ENCODE measurements at regions not wholly inside any gene's neighbourhood (a gene's known extent, or its start where the extent isn't known, plus 50 kb on each side); places are given as distances from the start of the nearest gene placed in this dataset.

DNA sequence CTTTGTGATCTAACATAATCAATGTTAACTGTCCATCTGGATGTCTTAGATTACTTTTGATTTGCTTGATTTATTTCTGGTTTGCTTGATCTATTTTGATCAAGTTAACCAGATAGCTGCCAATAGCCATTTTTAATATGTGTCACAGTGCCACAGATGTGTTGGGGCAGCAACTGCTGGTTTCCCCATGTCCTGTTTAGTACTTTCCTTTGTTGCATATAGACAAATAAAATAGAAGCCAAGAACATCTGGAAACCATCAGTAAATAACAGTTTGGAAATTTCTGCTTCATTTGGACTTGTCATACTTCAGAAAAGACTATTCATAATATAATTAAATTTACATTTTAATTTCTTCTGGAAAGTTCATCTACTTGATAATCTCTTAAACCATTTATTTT, 145.6 kb upstream of the C21orf91 start:
- H3K4me1 ChIP-seq (ENCODE audit: control insufficient read depth in 5 of 5, insufficient read depth in 5 of 5, low read length in 5 of 5), result peaks cover 0 to 9% (median 0%) of the 10 kb centered on the region in 5 donors
- TF ChIP-seq, protein P1, sequence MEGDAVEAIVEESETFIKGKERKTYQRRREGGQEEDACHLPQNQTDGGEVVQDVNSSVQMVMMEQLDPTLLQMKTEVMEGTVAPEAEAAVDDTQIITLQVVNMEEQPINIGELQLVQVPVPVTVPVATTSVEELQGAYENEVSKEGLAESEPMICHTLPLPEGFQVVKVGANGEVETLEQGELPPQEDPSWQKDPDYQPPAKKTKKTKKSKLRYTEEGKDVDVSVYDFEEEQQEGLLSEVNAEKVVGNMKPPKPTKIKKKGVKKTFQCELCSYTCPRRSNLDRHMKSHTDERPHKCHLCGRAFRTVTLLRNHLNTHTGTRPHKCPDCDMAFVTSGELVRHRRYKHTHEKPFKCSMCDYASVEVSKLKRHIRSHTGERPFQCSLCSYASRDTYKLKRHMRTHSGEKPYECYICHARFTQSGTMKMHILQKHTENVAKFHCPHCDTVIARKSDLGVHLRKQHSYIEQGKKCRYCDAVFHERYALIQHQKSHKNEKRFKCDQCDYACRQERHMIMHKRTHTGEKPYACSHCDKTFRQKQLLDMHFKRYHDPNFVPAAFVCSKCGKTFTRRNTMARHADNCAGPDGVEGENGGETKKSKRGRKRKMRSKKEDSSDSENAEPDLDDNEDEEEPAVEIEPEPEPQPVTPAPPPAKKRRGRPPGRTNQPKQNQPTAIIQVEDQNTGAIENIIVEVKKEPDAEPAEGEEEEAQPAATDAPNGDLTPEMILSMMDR (IDR thresholded peaks at IDR 0.05; ENCODE audit: control extremely low read depth, extremely low read depth), result no peak
- H3K27me3 ChIP-seq (ENCODE audit: control insufficient read depth in 3 of 3, insufficient read depth in 3 of 3, low read length in 2 of 3), result no peaks in the 10 kb centered on the region
- peak in 2 of 3 donors; percentile 35 to 69 for DNase-seq
- no peaks in the 10 kb centered on the region for H3K36me3 ChIP-seq (ENCODE audit: control insufficient read depth in 4 of 4, insufficient read depth in 4 of 4, low read length in 4 of 4)
- no peak for ATAC-seq (ENCODE audit: insufficient read depth, low FRiP score)
- peaks cover 0 to 2% (median 0%) of the 10 kb centered on the region in 4 donors for H3K9me3 ChIP-seq (ENCODE audit: control insufficient read depth in 4 of 4, insufficient read depth in 3 of 4, low read length in 3 of 4)
- no peak overlapping the region for H3K4me3 ChIP-seq
- H3K27ac ChIP-seq (ENCODE audit: low read depth in 1 of 2, low read length in 1 of 2), result no peak overlapping the region
- H3K9ac ChIP-seq (ENCODE audit: insufficient read depth in 1 of 2, low read length in 2 of 2), result no peak overlapping the region

DNA sequence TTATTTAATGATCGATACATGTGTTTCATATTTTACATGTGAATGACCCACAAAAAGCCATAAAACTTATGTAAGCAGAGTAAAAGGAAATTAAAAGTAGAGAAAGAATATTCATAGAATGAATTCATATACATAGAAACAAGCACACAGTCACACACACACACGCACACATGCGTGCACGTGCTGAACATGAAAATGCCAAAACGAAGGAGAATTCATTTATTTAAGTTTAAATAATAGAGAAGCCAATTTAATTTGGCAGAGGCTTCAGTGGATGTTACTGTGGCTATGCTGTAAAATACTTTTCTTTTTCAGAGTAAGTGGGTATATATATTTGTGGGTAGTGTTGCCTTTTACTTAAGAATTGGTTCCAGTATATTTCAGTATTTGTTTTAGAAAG, 145.0 kb upstream of the C21orf91 start:
- no peaks in the 10 kb centered on the region for H3K27me3 ChIP-seq (ENCODE audit: control insufficient read depth in 3 of 3, insufficient read depth in 3 of 3, low read length in 2 of 3)
- peaks cover 0 to 9% (median 0%) of the 10 kb centered on the region in 5 donors for H3K4me1 ChIP-seq (ENCODE audit: control insufficient read depth in 5 of 5, insufficient read depth in 5 of 5, low read length in 5 of 5)
- 89 to 90% methylated on average over 5 of the region's 5 CpGs for WGBS, 2 donors
- no peak overlapping the region for H3K9ac ChIP-seq (ENCODE audit: insufficient read depth in 1 of 2, low read length in 2 of 2)
- H3K4me3 ChIP-seq, result no peak overlapping the region
- peaks cover 0 to 2% (median 0%) of the 10 kb centered on the region in 4 donors for H3K9me3 ChIP-seq (ENCODE audit: control insufficient read depth in 4 of 4, insufficient read depth in 3 of 4, low read length in 3 of 4)
- no peaks in the 10 kb centered on the region for H3K36me3 ChIP-seq (ENCODE audit: control insufficient read depth in 4 of 4, insufficient read depth in 4 of 4, low read length in 4 of 4)
- H3K27ac ChIP-seq (ENCODE audit: low read depth in 1 of 2, low read length in 1 of 2), result no peak overlapping the region
- TF ChIP-seq, protein P1 (IDR thresholded peaks at IDR 0.05; ENCODE audit: control extremely low read depth, extremely low read depth), result no peak
- ATAC-seq (ENCODE audit: insufficient read depth, low FRiP score), result no peak
- DNase-seq, result peak in 1 of 3 donors; percentile 24

- peaks cover 0 to 10% (median 2%) of the 10 kb centered on the region in 5 donors for H3K4me1 ChIP-seq (ENCODE audit: control insufficient read depth in 5 of 5, insufficient read depth in 5 of 5, low read length in 5 of 5)
- WGBS, 2 donors, result 85 to 87% methylated on average over 2 of the region's 2 CpGs
- DNase-seq, result no peak
These were observed 131.4 kb upstream of the C21orf91 start for GRCh38 chr21:17950591-17950990.

More at GRCh38 chr21:17950591-17950990, 131.4 kb upstream of the C21orf91 start:
- no peaks in the 10 kb centered on the region for H3K27me3 ChIP-seq (ENCODE audit: control insufficient read depth in 3 of 3, insufficient read depth in 3 of 3, low read length in 2 of 3)
- H3K27ac ChIP-seq (ENCODE audit: low read depth in 1 of 2, low read length in 1 of 2), result no peak overlapping the region
- H3K36me3 ChIP-seq (ENCODE audit: control insufficient read depth in 4 of 4, insufficient read depth in 4 of 4, low read length in 4 of 4), result no peaks in the 10 kb centered on the region
- no peak overlapping the region for H3K4me3 ChIP-seq
- no peak overlapping the region for H3K9ac ChIP-seq (ENCODE audit: insufficient read depth in 1 of 2, low read length in 2 of 2)
- no peak for ATAC-seq (ENCODE audit: insufficient read depth, low FRiP score)
- TF ChIP-seq, protein P1 (IDR thresholded peaks at IDR 0.05; ENCODE audit: control extremely low read depth, extremely low read depth), result no peak
- peaks cover 0 to 4% (median 0%) of the 10 kb centered on the region in 4 donors for H3K9me3 ChIP-seq (ENCODE audit: control insufficient read depth in 4 of 4, insufficient read depth in 3 of 4, low read length in 3 of 4)
